Endothelial cell of umbilical vein (primary cell): ENCODE measurements at regions not wholly inside any gene's neighbourhood (a gene's known extent, or its start where the extent isn't known, plus 50 kb on each side); places are given as distances from the start of the nearest gene placed in this dataset.

Experiments
- BruUV-seq: library from RNA; stranded (reverse); fragments of 400-500 nt; replicated peaks from 2 replicates; lab custom pipeline; 2021; lab: Mats Ljungman, UMichigan
- CTCF ChIA-PET: fragments of 300-600, 350-600 bp; sonication (Branson Sonifier 250); formaldehyde crosslinking; loops from one replicate; lab custom pipeline; 2021; ENCODE audit warnings: antibody characterized with exemption, inconsistent platforms; lab: Charles Lee
- POLR2A ChIA-PET: fragments of 300-600, 350-600 bp; sonication (Branson Sonifier 250); formaldehyde crosslinking; loops from one replicate; lab custom pipeline; 2021; ENCODE audit warnings: antibody characterized with exemption, inconsistent platforms; lab: Charles Lee
- DNase-seq: peaks from one replicate; pipeline ENCODE4 v3.0.0-alpha.2; 2011; ENCODE audit warnings: low read depth, low spot score
- FAIRE-seq: peaks from 2 replicates; lab custom pipeline; 2011; peaks lifted over from hg19 to GRCh38; lab: Jason Lieb, UNC
- H2AFZ ChIP-seq: 2 replicates; pipeline ENCODE4 v1.6.0; 2012; ENCODE audit warnings: low read depth, low read length, control low read depth, inconsistent platforms
- H3K27ac ChIP-seq: 2 replicates; pipeline ENCODE4 v1.5.1; 2011; ENCODE audit warnings: low read depth, mild to moderate bottlenecking, control low read depth, low read length, moderate library complexity; ENCODE audit not compliant: insufficient read depth
- H3K27me3 ChIP-seq, 2 experiments: 2 replicates each; pipeline versions ENCODE4 v1.6.0 to v1.6.1; 2011; ENCODE audit warnings: low read length in 2 of 2, mixed read lengths in 1 of 2; ENCODE audit not compliant: control insufficient read depth in 2 of 2, insufficient read depth in 2 of 2
- H3K36me3 ChIP-seq, 2 experiments: 2 replicates in 1 of 2; 3 replicates in 1 of 2; pipeline ENCODE4 v1.5.1; 2011; ENCODE audit warnings: low read length in 2 of 2, mild to moderate bottlenecking in 1 of 2, moderate library complexity in 1 of 2; ENCODE audit not compliant: control insufficient read depth in 2 of 2, insufficient read depth in 2 of 2; ENCODE audit errors: extremely low read depth in 1 of 2
- H3K4me1 ChIP-seq: 3 replicates; pipeline ENCODE4 v1.5.1; 2011; ENCODE audit warnings: mild to moderate bottlenecking, low read length; ENCODE audit not compliant: control insufficient read depth, insufficient read depth; ENCODE audit errors: extremely low read depth
- H3K4me2 ChIP-seq: 2 replicates; pipeline ENCODE4 v1.6.1; 2011; ENCODE audit warnings: low read length, control low read depth, mixed read lengths; ENCODE audit not compliant: insufficient read depth
- H3K4me3 ChIP-seq, 3 experiments: fragments of 200-600 bp in 1 of 3; sonication (generic), shearing (Covaris generic) in 1 of 3; replicated peaks in 1 of 3; 2 replicates each; pipeline ENCODE4 v1.5.1; 2011 to 2016; ENCODE audit warnings: control low read depth in 3 of 3, low read length in 3 of 3, mild to moderate bottlenecking in 2 of 3, inconsistent platforms in 1 of 3, low read depth in 1 of 3, moderate library complexity in 1 of 3; ENCODE audit not compliant: insufficient read depth in 1 of 3
- H3K79me2 ChIP-seq: 2 replicates; pipeline ENCODE4 v1.6.0; 2012; ENCODE audit warnings: low read length, inconsistent platforms; ENCODE audit not compliant: control insufficient read depth, insufficient read depth
- H3K9ac ChIP-seq: replicated peaks from 2 replicates; pipeline ENCODE3; 2011; ENCODE audit warnings: low read length, control low read depth; ENCODE audit not compliant: insufficient read depth; ENCODE audit errors: extremely low read depth
- H3K9me1 ChIP-seq: replicated peaks from 3 replicates; pipeline ENCODE4 v1.6.0; 2011; ENCODE audit warnings: mild to moderate bottlenecking, low read length; ENCODE audit not compliant: control insufficient read depth, insufficient read depth; ENCODE audit errors: extremely low read depth
- H3K9me3 ChIP-seq: replicated peaks from 2 replicates; pipeline ENCODE4 v1.5.1; 2012; ENCODE audit warnings: low read length, inconsistent platforms; ENCODE audit not compliant: control insufficient read depth, insufficient read depth
- H4K20me1 ChIP-seq: replicated peaks from 2 replicates; pipeline ENCODE3; 2011; ENCODE audit warnings: mild to moderate bottlenecking, low read length; ENCODE audit not compliant: control insufficient read depth, insufficient read depth; ENCODE audit errors: extremely low read depth
- EZH2 ChIP-seq: IDR thresholded peaks from 2 replicates; pipeline ENCODE4 v1.6.1; 2012; ENCODE audit warnings: borderline replicate concordance, low read depth, mild to moderate bottlenecking, moderate library complexity, low read length, inconsistent platforms; ENCODE audit not compliant: severe bottlenecking
- FOS ChIP-seq: IDR thresholded peaks from 2 replicates; pipeline ENCODE4 v1.6.1; 2011; ENCODE audit warnings: mild to moderate bottlenecking, low read length, moderate library complexity, borderline replicate concordance; ENCODE audit not compliant: insufficient read depth
- GATA2 ChIP-seq: IDR thresholded peaks from 2 replicates; pipeline ENCODE4 v1.7.0; 2011; ENCODE audit warnings: low read depth, mild to moderate bottlenecking, moderate library complexity, mixed read lengths, low read length; ENCODE audit not compliant: insufficient read length, insufficient read depth
- JUN ChIP-seq: IDR thresholded peaks from 2 replicates; pipeline ENCODE4 v1.6.1; 2011; ENCODE audit warnings: borderline replicate concordance, low read depth; ENCODE audit not compliant: insufficient read length, insufficient read depth
- MYC ChIP-seq: IDR thresholded peaks from one replicate; pipeline ENCODE4 v1.6.1; 2011; ENCODE audit warnings: mild to moderate bottlenecking, low read depth, low read length
- POLR2A ChIP-seq: IDR thresholded peaks from 2 replicates; pipeline ENCODE4 v1.6.1; 2012; ENCODE audit warnings: low read depth, mild to moderate bottlenecking, control low read depth, low read length
- POLR2AphosphoS5 ChIP-seq: IDR thresholded peaks from 2 replicates; pipeline ENCODE4 v1.6.1; 2012; ENCODE audit warnings: low read depth, mild to moderate bottlenecking, control low read depth, low read length, moderate library complexity; ENCODE audit not compliant: insufficient read depth
- dilution Hi-C: fragments of 300-500 bp; cut with MboI; formaldehyde crosslinking; loops from one replicate; pipeline ENCODE4 v1.15.0; 2019; ENCODE audit warnings: low sequenced_read_pairs; ENCODE audit not compliant: extremely low pct_ligation_motif_present
- intact Hi-C: fragments of 100-400 bp; cut with micrococcal nuclease; formaldehyde crosslinking; loops from one replicate; pipeline ENCODE4 v1.10.0; 2022
- TF ChIP-seq, protein P1 (sequence below), 2 donors: IDR thresholded peaks; 1 replicate in 1 of 2; 2 replicates in 1 of 2; pipeline ENCODE4 v1.5.1; 2011; ENCODE audit warnings: low read length in 2 of 2, mild to moderate bottlenecking in 2 of 2, moderate library complexity in 2 of 2, control low read depth in 1 of 2, inconsistent platforms in 1 of 2, low read depth in 1 of 2; ENCODE audit not compliant: insufficient read depth in 1 of 2; ENCODE audit errors: extremely low read depth in 1 of 2
- TF ChIP-seq, protein P2 (sequence below): IDR thresholded peaks from 2 replicates; pipeline ENCODE4 v1.6.1; 2011; ENCODE audit not compliant: insufficient read depth, insufficient read length

GRCh38 chr18:77650799-77651385, 401.2 kb downstream of the GALR1 start:
- Histone ChIP-seq H3K9me3 (peaks cover 4% of the 10 kb centered on the region), H3K4me3 (no peak overlapping the region), H3K79me2 (no peaks in the 10 kb centered on the region), H3K4me1 (no peaks in the 10 kb centered on the region), H3K27me3 (no peaks in the 10 kb centered on the region), H3K36me3 (no peaks in the 10 kb centered on the region), H3K27ac (no peak overlapping the region), H3K9me1 (no peaks in the 10 kb centered on the region), H3K4me2 (no peak overlapping the region), H4K20me1 (no peaks in the 10 kb centered on the region), H3K9ac (no peak overlapping the region), H2AFZ (no peak overlapping the region)
- TF ChIP-seq, protein P1, sequence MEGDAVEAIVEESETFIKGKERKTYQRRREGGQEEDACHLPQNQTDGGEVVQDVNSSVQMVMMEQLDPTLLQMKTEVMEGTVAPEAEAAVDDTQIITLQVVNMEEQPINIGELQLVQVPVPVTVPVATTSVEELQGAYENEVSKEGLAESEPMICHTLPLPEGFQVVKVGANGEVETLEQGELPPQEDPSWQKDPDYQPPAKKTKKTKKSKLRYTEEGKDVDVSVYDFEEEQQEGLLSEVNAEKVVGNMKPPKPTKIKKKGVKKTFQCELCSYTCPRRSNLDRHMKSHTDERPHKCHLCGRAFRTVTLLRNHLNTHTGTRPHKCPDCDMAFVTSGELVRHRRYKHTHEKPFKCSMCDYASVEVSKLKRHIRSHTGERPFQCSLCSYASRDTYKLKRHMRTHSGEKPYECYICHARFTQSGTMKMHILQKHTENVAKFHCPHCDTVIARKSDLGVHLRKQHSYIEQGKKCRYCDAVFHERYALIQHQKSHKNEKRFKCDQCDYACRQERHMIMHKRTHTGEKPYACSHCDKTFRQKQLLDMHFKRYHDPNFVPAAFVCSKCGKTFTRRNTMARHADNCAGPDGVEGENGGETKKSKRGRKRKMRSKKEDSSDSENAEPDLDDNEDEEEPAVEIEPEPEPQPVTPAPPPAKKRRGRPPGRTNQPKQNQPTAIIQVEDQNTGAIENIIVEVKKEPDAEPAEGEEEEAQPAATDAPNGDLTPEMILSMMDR (IDR thresholded peaks at IDR 0.05; ENCODE audit: extremely low read depth in 1 of 2, insufficient read depth in 1 of 2, low read depth in 1 of 2, low read length in 2 of 2) = peak; percentile 10 to 19
- TF ChIP-seq, protein P2, sequence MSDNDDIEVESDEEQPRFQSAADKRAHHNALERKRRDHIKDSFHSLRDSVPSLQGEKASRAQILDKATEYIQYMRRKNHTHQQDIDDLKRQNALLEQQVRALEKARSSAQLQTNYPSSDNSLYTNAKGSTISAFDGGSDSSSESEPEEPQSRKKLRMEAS = no peak
- FAIRE-seq (no peak), DNase-seq (no peak)
- no TSS peak for BruUV-seq
- CTCF ChIA-PET = no interaction called here
- POLR2A ChIA-PET = no interaction called here
- dilution Hi-C loops (no loop called here), intact Hi-C loops (no loop called here)

DNA sequence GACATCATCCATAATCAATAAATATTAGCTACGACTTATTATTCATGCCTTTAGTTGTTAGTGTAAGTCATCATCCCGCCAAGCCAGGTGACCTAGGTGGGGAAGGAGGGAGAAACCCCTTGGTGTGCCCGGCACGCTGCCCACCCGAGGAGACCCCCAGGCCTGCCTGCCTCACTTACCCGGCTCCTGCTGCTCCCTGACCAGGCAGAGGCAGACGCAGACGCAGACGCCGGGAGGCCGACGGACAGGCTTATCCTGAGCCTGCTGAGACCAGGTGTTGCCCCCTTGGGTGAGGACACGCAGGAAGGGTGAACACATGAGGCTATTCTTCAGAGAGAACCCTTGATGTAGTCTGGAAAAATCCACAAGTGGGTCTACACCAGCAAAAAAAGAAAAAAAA, 401.8 kb downstream of the GALR1 start:
- DNase-seq = no peak
- BruUV-seq = no TSS peak
- Histone ChIP-seq H3K27ac (no peak overlapping the region), H3K27me3 (no peaks in the 10 kb centered on the region), H3K9me1 (no peaks in the 10 kb centered on the region), H4K20me1 (no peaks in the 10 kb centered on the region), H3K4me3 (no peak overlapping the region), H3K36me3 (no peaks in the 10 kb centered on the region), H2AFZ (no peak overlapping the region), H3K4me1 (no peaks in the 10 kb centered on the region), H3K9ac (no peak overlapping the region), H3K79me2 (no peaks in the 10 kb centered on the region), H3K9me3 (peaks cover 2% of the 10 kb centered on the region), H3K4me2 (no peak overlapping the region)
- CTCF ChIA-PET = no interaction called here
- intact Hi-C loops (no loop called here), dilution Hi-C loops (no loop called here)
- POLR2A ChIA-PET = no interaction called here
- FAIRE-seq = no peak
- no peak for TF ChIP-seq GATA2
- TF ChIP-seq, protein P1 (IDR thresholded peaks at IDR 0.05; ENCODE audit: extremely low read depth in 1 of 2, insufficient read depth in 1 of 2, low read depth in 1 of 2, low read length in 2 of 2) = no peak
- TF ChIP-seq FOS = no peak
- no peak for TF ChIP-seq POLR2AphosphoS5
- no peak for TF ChIP-seq EZH2
- no peak for TF ChIP-seq POLR2A
- no peak for TF ChIP-seq JUN
- TF ChIP-seq MYC = no peak
- TF ChIP-seq, protein P2 = no peak
